NOMO-1 (cell line): ENCODE measurements at regions not wholly inside any gene's neighbourhood (a gene's known extent, or its start where the extent isn't known, plus 50 kb on each side); places are given as distances from the start of the nearest gene placed in this dataset.
"Not testable (repeated sequence)": the region's sequence is repeated elsewhere in the genome, so short reads cannot be mapped to it uniquely, and the experiment has no call there.

Source experiments
- DNase-seq, 2 experiments: peaks; one replicate each; lab custom pipeline; 2025; ENCODE audit not compliant: unreplicated experiment in 2 of 2; lab: John Stamatoyannopoulos, UW

GRCh38 chr2:83229443-83229842, 1229.6 kb downstream of the SUCLG1 start:
- DNase-seq: no peak

GRCh38 chr2:83224591-83225200, 1234.4 kb downstream of the SUCLG1 start:
- DNase-seq: no peak

- no peak for DNase-seq
Measured at GRCh38 chr2:83221258-83221657, 1237.8 kb downstream of the SUCLG1 start.

GRCh38 chr2:83217854-83218253, 1241.2 kb downstream of the SUCLG1 start:
- no peak for DNase-seq

- DNase-seq: peak; percentile 0 to 5
Measured at GRCh38 chr2:83196225-83196624, 1262.9 kb downstream of the SUCLG1 start.

- no peak for DNase-seq
Measured at GRCh38 chr2:83191316-83191715, 1267.8 kb downstream of the SUCLG1 start.

GRCh38 chr2:83186105-83186760, 1272.8 kb downstream of the SUCLG1 start:
- no peak for DNase-seq

- not testable (repeated sequence) for DNase-seq
Measured at GRCh38 chr2:83180862-83181530, 1278.1 kb downstream of the SUCLG1 start.

GRCh38 chr2:83176539-83176938, 1282.5 kb downstream of the SUCLG1 start:
- no peak for DNase-seq

GRCh38 chr2:83172841-83173240, 1286.2 kb downstream of the SUCLG1 start:
- no peak for DNase-seq

GRCh38 chr2:83168377-83168776, 1290.7 kb downstream of the SUCLG1 start:
- no peak for DNase-seq

- DNase-seq: no peak
Measured at GRCh38 chr2:83162421-83162820, 1296.7 kb downstream of the SUCLG1 start.

GRCh38 chr2:83160571-83160970, 1298.5 kb downstream of the SUCLG1 start:
- no peak for DNase-seq

- DNase-seq: no peak
Measured at GRCh38 chr2:83155826-83156225, 1303.3 kb downstream of the SUCLG1 start.

- DNase-seq: no peak
Measured at GRCh38 chr2:83143946-83144345, 1315.1 kb downstream of the SUCLG1 start.

GRCh38 chr2:83142934-83143333, 1316.1 kb downstream of the SUCLG1 start:
- no peak for DNase-seq

- no peak for DNase-seq
Measured at GRCh38 chr2:83115606-83116005, 1343.5 kb downstream of the SUCLG1 start.

- DNase-seq: no peak
Measured at GRCh38 chr2:83115155-83115554, 1343.9 kb downstream of the SUCLG1 start.

GRCh38 chr2:83113953-83114352, 1345.1 kb downstream of the SUCLG1 start:
- no peak for DNase-seq

- no peak for DNase-seq
Measured at GRCh38 chr2:83112858-83113257, 1346.2 kb downstream of the SUCLG1 start.

- no peak for DNase-seq
Measured at GRCh38 chr2:83109284-83109683, 1349.8 kb downstream of the SUCLG1 start.

GRCh38 chr2:83106853-83107252, 1352.2 kb downstream of the SUCLG1 start:
- no peak for DNase-seq
